SK-N-SH (cell line): ENCODE measurements at regions not wholly inside any gene's neighbourhood (a gene's known extent, or its start where the extent isn't known, plus 50 kb on each side); places are given as distances from the start of the nearest gene placed in this dataset.

Source experiments
- EP300 ChIP-seq, 2 experiments: IDR thresholded peaks; 2 replicates each; pipeline versions ENCODE4 v1.4.0 to v1.6.1; 2012; ENCODE audit warnings: borderline replicate concordance in 1 of 2, low read depth in 1 of 2, low read length in 1 of 2
- EZH2phosphoT487 ChIP-seq: fragments of 200-600 bp; sonication (generic); IDR thresholded peaks from 2 replicates; pipeline ENCODE4 v1.6.1; 2017; ENCODE audit warnings: low read depth, mixed run types, mild to moderate bottlenecking, antibody characterized with exemption, moderate library complexity, borderline replicate concordance
- FOXJ3 ChIP-seq: sonication (generic); formaldehyde crosslinking; IDR thresholded peaks from 2 replicates; pipeline ENCODE4 v1.5.1; 2020; ENCODE audit warnings: mild to moderate bottlenecking, missing genetic modification reagents
- GABPA ChIP-seq: IDR thresholded peaks from 2 replicates; pipeline ENCODE4 v1.4.0; 2012; ENCODE audit warnings: low read depth, mild to moderate bottlenecking
- JUND ChIP-seq: IDR thresholded peaks from 2 replicates; pipeline ENCODE4 v1.4.0; 2012
- MEF2A ChIP-seq: IDR thresholded peaks from 2 replicates; pipeline ENCODE4 v1.4.0; 2012; ENCODE audit warnings: low read depth, borderline replicate concordance
- MXI1 ChIP-seq: IDR thresholded peaks from 2 replicates; pipeline ENCODE4 v1.6.1; 2012; ENCODE audit warnings: mild to moderate bottlenecking, low read depth, low read length, improper control_type of control experiment
- PBX3 ChIP-seq: IDR thresholded peaks from 2 replicates; pipeline ENCODE4; 2012
- RFX5 ChIP-seq: IDR thresholded peaks from 2 replicates; pipeline ENCODE4 v1.6.1; 2012; ENCODE audit warnings: mild to moderate bottlenecking, improper control_type of control experiment, low read length
- SIN3A ChIP-seq: IDR thresholded peaks from 2 replicates; pipeline ENCODE4 v1.6.1; 2012; ENCODE audit warnings: low read depth, mild to moderate bottlenecking, low read length, moderate library complexity, borderline replicate concordance
- TAF1 ChIP-seq: IDR thresholded peaks from 2 replicates; pipeline ENCODE4 v1.6.1; 2012; ENCODE audit warnings: low read depth, mild to moderate bottlenecking, low read length, moderate library complexity, borderline replicate concordance
- TCF12 ChIP-seq: IDR thresholded peaks from 2 replicates; pipeline ENCODE4 v1.4.0; 2012
- TF ChIP-seq, protein P1 (sequence below): fragments of 200-600 bp; sonication (generic); IDR thresholded peaks from 2 replicates; pipeline ENCODE4 v1.6.1; 2017; ENCODE audit warnings: antibody characterized with exemption, mild to moderate bottlenecking, moderate library complexity

- TF ChIP-seq EZH2phosphoT487 = no peak
- TF ChIP-seq, protein P1, sequence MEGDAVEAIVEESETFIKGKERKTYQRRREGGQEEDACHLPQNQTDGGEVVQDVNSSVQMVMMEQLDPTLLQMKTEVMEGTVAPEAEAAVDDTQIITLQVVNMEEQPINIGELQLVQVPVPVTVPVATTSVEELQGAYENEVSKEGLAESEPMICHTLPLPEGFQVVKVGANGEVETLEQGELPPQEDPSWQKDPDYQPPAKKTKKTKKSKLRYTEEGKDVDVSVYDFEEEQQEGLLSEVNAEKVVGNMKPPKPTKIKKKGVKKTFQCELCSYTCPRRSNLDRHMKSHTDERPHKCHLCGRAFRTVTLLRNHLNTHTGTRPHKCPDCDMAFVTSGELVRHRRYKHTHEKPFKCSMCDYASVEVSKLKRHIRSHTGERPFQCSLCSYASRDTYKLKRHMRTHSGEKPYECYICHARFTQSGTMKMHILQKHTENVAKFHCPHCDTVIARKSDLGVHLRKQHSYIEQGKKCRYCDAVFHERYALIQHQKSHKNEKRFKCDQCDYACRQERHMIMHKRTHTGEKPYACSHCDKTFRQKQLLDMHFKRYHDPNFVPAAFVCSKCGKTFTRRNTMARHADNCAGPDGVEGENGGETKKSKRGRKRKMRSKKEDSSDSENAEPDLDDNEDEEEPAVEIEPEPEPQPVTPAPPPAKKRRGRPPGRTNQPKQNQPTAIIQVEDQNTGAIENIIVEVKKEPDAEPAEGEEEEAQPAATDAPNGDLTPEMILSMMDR = no peak
- no peak for TF ChIP-seq TAF1
- TF ChIP-seq PBX3 = no peak
- no peak for TF ChIP-seq RFX5
- TF ChIP-seq MEF2A = no peak
- no peak for TF ChIP-seq FOXJ3 (CRISPR knock-in tag)
- TF ChIP-seq MXI1 = no peak
- TF ChIP-seq SIN3A = no peak
- TF ChIP-seq EP300 (IDR thresholded peaks at IDR 0.05; ENCODE audit: borderline replicate concordance in 1 of 2, low read depth in 1 of 2, low read length in 1 of 2) = no peak
- no peak for TF ChIP-seq JUND
- TF ChIP-seq GABPA = no peak
- no peak for TF ChIP-seq TCF12
These were observed 141.7 kb downstream of the ARL4C start for GRCh38 chr2:234355021-234355720.
